ENCODE measurements at regions not wholly inside any gene's neighbourhood (a gene's known extent, or its start where the extent isn't known, plus 50 kb on each side); places are given as distances from the start of the nearest gene placed in this dataset.

DNA sequence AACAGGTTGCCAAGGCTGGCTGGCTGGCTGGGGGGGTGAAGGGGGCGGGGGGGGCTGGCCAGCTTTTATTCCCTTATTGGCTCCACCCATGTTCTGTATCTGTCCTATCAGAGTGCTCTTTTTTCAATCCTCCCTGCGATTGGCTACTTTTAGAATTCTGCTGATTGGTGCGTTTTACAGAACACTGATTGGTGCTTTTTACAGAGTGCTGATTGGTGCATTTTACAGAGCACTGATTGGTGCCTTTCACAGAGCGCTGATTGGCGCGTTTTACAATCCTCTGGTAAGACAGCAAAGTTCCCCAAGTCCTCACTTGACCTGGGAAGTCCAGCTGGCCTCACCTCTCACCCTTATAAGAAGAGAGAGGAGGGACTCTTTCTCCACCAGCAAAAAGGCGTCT lies 175.9 kb downstream of the ERCC6L2 start (continued):
- TF ChIP-seq SAP30 (IDR thresholded peaks at IDR 0.05; ENCODE audit: borderline replicate concordance, insufficient read depth, low read depth, low read length, poor library complexity, severe bottlenecking) (no peak), GATAD2A (IDR thresholded peaks at IDR 0.05) (no peak), XRCC4 (IDR thresholded peaks at IDR 0.05; ENCODE audit: extremely low read depth, insufficient read depth, insufficient read length) (no peak), C11orf30 (IDR thresholded peaks at IDR 0.05; ENCODE audit: low read depth) (0 out of 2 replicates have a peak, but pooled peaks have one; percentile 40), CCNT2 (IDR thresholded peaks at IDR 0.05; ENCODE audit: borderline replicate concordance, extremely low read depth, insufficient read length, low read depth, low read length) (no peak), ZNF316 (IDR thresholded peaks at IDR 0.05) (peak; percentile 85), ZSCAN32 (CRISPR knock-in tag; IDR thresholded peaks at IDR 0.05) (no peak), NFYB (IDR thresholded peaks at IDR 0.05; ENCODE audit: extremely low read depth, insufficient read length) (peak; percentile 41), MAFF (IDR thresholded peaks at IDR 0.05; ENCODE audit: low read length) (peak; percentile 10; the same call in 1 of the 2 replicates), SNRNP70 (optimal IDR thresholded peaks at IDR 0.05; ENCODE audit: low read depth, low read length) (no peak), MTF1 (CRISPR knock-in tag; IDR thresholded peaks at IDR 0.05; ENCODE audit: borderline replicate concordance) (no peak), DDX20 (tag; IDR thresholded peaks at IDR 0.05; ENCODE audit: low read depth) (no peak)

DNA sequence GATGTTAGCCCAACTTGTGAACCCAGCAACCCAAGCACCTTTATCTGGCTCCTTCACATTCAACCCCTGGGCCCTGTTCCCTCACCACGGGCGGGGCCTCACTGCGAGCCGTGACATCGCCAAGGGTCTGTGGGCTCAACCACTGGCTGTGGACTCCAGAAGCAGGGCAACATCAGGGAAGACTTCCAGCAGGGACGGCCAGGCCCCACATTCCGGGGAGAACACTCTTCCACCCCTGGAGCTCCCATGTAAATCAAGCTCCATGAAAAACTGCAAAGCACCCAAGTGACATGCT lies 175.3 kb downstream of the ERCC6L2 start:
- no peak for DNase-seq (ENCODE audit: extremely low read depth in 1 of 4, low spot score in 3 of 4)
- no TSS peak for BruUV-seq (replicated peaks)
- Histone ChIP-seq H3K4me1 (replicated peaks in 1 of 2; ENCODE audit: control insufficient read depth in 2 of 2, insufficient read depth in 2 of 2, low read length in 2 of 2) (peaks cover 0 to 7% of the 10 kb centered on the region in 2 experiments; a peak in 1 of 5 replicates), H3K79me2 (ENCODE audit: control insufficient read depth, insufficient read depth, low read length) (no peaks in the 10 kb centered on the region), H3K4me2 (ENCODE audit: insufficient read depth, low read length) (no peak overlapping the region), H4K20me1 (replicated peaks; ENCODE audit: control insufficient read depth, insufficient read depth, low read length) (no peaks in the 10 kb centered on the region), H3K9me3 (replicated peaks; ENCODE audit: control insufficient read depth, insufficient read depth, low read depth, low read length) (peaks cover 3% of the 10 kb centered on the region; the same call in 1 of the 2 replicates), H3K4me3 (no peak overlapping the region), H3K27me3 (ENCODE audit: control insufficient read depth in 2 of 2, insufficient read depth in 2 of 2, low read length in 2 of 2) (peaks cover 47 to 68% of the 10 kb centered on the region in 2 experiments), H3K36me3 (ENCODE audit: control insufficient read depth, insufficient read depth, low read length) (no peaks in the 10 kb centered on the region), H3K9me1 (ENCODE audit: control insufficient read depth, insufficient read depth, low read length) (no peaks in the 10 kb centered on the region), H2AFZ (ENCODE audit: low read depth, low read length) (no peak overlapping the region), H3K27ac (ENCODE audit: extremely low read depth, low read depth, low read length) (no peak overlapping the region), H3K9ac (ENCODE audit: insufficient read depth in 1 of 2, low read depth in 2 of 2, low read length in 2 of 2) (no peak overlapping the region)
- CTCF ChIA-PET (ENCODE audit: low intra/inter-chr PET ratio), result no interaction called here
- in situ Hi-C loops (cut with MboI), result no loop called here
- 0% methylated on average over 7 of the region's 7 CpGs for whole genome bisulfite sequencing (ENCODE audit: insufficient coverage, low coverage, missing lambda C conversion rate)
- no peak for FAIRE-seq
- POLR2A ChIA-PET, result interaction anchor here (0.5 kb wide), 1 partner anchor 51 kb away, joined by 3 read pairs; no protein-coding TSS in a partner anchor
- ATAC-seq, result no peak
- intact Hi-C loops (cut with micrococcal nuclease), result no loop called here
- TF ChIP-seq PRMT5 (CRISPR knock-in tag; IDR thresholded peaks at IDR 0.05), result no peak
- no peak for TF ChIP-seq FOXK2 (conservative IDR thresholded peaks at IDR 0.05 in 1 of 2, IDR thresholded peaks at IDR 0.05 in 1 of 2; ENCODE audit: low read depth in 2 of 2)
- TF ChIP-seq CBX8 (IDR thresholded peaks at IDR 0.05; ENCODE audit: borderline replicate concordance, extremely low read depth, low read depth, low read length, poor library complexity, severe bottlenecking), result no peak
- TF ChIP-seq SIN3B (IDR thresholded peaks at IDR 0.05; ENCODE audit: low read depth), result no peak
- TF ChIP-seq EHMT2 (IDR thresholded peaks at IDR 0.05), result no peak
- no peak for TF ChIP-seq CBFA2T2 (conservative IDR thresholded peaks at IDR 0.05)
- TF ChIP-seq, protein P1, sequence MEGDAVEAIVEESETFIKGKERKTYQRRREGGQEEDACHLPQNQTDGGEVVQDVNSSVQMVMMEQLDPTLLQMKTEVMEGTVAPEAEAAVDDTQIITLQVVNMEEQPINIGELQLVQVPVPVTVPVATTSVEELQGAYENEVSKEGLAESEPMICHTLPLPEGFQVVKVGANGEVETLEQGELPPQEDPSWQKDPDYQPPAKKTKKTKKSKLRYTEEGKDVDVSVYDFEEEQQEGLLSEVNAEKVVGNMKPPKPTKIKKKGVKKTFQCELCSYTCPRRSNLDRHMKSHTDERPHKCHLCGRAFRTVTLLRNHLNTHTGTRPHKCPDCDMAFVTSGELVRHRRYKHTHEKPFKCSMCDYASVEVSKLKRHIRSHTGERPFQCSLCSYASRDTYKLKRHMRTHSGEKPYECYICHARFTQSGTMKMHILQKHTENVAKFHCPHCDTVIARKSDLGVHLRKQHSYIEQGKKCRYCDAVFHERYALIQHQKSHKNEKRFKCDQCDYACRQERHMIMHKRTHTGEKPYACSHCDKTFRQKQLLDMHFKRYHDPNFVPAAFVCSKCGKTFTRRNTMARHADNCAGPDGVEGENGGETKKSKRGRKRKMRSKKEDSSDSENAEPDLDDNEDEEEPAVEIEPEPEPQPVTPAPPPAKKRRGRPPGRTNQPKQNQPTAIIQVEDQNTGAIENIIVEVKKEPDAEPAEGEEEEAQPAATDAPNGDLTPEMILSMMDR (IDR thresholded peaks at IDR 0.05 in 2 of 3, conservative IDR thresholded peaks at IDR 0.05 in 1 of 3; ENCODE audit: insufficient read depth in 2 of 3, low read depth in 1 of 3, low read length in 3 of 3), result no peak
- TF ChIP-seq EP300 (IDR thresholded peaks at IDR 0.05; ENCODE audit: low read length), result no peak
- TF ChIP-seq, protein P2, sequence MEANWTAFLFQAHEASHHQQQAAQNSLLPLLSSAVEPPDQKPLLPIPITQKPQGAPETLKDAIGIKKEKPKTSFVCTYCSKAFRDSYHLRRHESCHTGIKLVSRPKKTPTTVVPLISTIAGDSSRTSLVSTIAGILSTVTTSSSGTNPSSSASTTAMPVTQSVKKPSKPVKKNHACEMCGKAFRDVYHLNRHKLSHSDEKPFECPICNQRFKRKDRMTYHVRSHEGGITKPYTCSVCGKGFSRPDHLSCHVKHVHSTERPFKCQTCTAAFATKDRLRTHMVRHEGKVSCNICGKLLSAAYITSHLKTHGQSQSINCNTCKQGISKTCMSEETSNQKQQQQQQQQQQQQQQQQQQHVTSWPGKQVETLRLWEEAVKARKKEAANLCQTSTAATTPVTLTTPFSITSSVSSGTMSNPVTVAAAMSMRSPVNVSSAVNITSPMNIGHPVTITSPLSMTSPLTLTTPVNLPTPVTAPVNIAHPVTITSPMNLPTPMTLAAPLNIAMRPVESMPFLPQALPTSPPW (CRISPR knock-in tag; IDR thresholded peaks at IDR 0.05), result no peak
- TF ChIP-seq OTX1 (CRISPR knock-in tag; IDR thresholded peaks at IDR 0.05), result no peak
